ENCODE measurements at regions not wholly inside any gene's neighbourhood (a gene's known extent, or its start where the extent isn't known, plus 50 kb on each side); places are given as distances from the start of the nearest gene placed in this dataset.
"Not testable (repeated sequence)": the region's sequence is repeated elsewhere in the genome, so short reads cannot be mapped to it uniquely, and the experiment has no call there.

DNA sequence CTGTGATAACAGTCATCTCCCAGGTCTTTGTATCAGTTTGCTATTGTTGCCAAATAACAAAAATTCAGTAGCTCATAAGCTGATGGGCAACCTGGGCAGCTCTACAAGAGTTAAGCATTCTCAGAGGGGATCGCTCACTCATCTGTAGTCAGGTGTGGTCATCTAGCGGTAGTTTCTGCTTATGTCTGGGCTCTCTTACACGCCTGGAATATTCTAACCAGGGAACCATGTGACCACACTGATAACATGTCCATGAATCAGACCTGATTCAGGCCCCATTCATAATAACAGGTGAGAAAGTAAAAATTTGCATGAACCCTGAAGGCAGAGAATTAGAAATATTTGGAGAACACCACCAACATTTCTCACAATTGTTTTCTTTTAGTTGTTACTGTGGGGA is 576.1 kb downstream of the SLCO4C1 start:
- DNase-seq = no peak

DNA sequence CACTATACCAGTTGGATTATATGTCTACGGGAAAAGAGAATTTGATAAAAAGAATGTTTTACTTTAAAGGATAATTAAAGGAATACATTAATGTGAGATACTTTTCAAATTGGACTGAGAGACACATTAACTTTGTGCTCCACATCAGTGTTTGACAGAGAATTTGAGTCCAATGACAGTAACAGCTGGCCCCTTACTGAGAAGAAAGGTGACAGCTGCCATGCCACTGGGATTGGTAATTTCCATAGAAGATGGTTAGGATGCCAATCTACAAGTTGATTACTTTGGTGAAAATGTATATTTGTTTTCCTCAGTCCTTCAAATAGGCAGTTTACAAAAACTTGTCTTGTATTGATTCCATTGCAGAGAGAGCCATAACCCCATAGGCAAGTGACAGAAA is 578.4 kb downstream of the SLCO4C1 start:
- DNase-seq = no peak

DNA sequence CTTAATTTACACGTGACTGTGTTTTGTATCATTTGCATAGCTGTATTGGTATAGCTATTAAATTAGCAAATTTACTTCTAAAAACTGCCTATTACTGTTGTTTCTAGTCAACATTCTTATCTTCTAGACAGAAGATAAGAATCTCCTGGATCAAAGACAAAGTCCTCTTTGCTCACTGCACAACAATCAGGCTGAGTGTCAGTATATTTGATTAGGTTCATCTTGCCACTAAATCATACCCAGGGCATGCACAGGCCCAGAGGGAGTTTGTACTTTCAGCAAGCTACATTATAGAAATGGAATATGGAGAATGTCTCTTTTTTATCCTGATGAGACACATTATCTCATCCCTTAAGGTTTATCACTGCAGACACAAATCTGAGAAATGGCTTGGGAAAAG is 579.1 kb downstream of the SLCO4C1 start:
- DNase-seq = no peak

DNA sequence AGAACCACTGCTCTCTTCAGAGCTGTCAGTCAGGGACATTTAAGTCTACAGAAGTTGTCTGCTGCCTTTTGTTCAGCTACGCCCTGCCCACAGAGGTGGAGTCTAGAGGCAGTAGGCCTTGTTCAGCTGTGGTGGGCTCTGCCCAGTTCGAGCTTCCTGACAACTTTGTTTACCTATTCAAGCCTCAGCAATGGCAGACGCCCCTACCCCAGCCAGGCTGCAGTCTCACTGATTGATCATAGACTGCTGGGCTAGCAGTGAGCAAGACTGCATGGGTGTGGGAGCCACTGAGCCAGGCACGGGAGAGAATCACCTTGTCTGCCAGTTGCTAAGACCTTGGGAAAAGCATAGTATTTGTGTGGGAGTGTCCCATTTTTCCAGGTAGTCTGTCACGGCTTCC is 580.3 kb downstream of the SLCO4C1 start:
- DNase-seq = not testable (repeated sequence)

DNA sequence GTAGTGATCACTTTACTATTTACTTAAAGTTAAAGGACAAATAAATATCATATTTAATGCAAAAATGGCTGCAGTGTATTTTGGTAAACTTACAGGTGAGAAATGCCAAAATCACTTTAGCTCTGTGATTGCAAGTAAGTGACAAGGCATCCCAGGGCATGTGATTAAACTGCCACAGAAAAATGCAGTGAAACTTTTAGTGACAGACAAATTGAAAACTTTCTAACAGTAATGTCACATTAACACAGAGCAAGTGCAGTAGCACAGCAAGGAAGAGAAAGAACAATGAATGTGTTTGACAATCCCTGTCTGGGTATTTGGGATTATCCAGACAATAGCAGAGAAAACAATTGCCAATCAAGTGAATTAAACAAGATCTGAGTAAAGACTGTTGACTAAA is 606.8 kb downstream of the SLCO4C1 start:
- DNase-seq = no peak

DNA sequence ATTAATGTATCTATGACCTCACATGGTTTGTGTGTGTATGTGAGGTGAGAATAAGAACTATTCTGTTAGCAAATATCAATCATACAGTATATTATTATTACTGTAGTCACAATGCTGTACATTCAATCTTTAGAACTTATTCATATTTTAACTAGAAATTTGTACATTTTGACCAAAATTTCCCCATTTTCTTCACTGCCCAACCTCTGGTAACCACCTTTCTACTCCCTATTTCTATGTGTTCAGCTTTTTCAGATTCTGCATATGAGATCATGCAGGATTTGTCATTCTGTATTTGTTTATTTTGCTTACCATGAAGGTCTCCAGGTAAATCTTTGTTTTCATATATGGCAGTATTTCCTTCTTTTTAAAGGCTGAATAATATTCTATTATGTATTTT is 607.9 kb downstream of the SLCO4C1 start:
- no peak for DNase-seq

DNA sequence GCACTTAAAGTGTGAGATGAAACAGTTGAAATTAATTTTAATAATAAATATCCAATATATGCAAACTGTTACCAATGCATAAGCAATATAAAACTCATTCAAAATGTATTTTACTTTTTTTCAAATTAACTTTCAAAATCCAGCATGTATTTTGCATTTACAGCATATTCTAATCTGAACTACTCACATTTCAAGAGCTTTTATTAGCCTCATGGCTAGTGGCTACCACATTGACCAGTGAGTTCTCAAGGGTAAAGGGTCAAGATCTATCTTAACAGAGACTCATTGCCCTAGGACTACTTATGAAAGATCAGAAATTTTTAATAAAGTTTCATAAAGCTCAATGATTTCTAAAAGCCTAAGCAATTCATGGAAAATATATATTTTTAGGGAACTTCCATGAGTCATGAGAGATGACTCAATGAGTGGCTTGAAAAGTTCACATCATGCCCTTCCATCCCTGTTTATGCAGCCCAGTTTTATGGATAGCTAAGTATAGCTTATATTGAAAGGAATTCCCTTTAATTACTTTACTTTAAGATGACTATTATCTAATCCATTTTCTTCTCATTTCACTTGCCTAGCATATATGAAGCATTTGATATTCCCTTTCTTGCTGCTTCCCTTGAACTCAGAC is 608.6 kb downstream of the SLCO4C1 start:
- no peak for DNase-seq

DNA sequence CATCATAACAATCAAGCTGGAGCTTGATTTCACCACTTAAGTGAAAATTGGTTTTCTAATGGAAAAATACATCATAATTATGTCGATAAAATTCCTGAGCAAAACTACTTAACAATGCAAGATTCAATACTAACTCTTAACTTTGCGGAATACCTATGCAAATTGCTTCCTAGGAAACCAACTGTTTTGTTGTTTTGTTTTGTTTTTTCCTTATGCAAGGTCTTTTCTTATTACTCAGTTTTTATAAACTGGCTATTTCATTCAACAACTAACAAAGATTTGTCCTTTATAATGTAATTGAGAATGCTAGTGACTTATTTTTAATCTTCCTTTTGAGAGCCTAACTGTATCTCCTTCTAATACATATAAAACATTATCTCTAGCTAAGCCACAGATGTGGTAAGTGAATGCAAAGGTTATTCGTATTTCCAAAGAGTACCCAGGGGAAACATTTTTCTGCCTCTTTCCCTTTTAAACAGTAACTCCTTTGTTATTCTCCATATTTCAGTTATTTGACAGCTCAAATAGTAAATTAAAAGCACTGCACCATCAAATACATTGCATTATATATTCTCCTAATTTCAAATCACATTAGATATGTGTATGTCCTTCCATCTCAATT is 609.4 kb downstream of the SLCO4C1 start:
- no peak for DNase-seq

DNA sequence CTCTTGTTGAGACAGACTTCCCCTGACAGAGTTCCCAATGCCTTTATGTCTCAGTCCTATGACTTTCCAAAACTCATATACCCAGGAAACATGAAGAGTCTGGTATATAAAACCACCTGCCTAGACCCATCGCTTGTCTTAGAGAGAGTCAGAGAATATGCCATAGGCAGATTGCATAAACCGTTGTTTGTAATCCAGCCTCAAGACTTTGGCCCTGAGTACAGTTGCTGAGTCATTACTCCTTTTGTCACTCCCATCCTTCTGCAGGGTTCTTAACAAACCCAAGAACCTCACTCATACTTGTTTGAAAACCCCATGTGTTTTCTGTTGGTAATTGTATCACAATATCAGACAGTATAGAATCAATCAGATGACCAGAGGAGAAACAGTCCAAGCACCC is 616.3 kb downstream of the SLCO4C1 start:
- no peak for DNase-seq

DNA sequence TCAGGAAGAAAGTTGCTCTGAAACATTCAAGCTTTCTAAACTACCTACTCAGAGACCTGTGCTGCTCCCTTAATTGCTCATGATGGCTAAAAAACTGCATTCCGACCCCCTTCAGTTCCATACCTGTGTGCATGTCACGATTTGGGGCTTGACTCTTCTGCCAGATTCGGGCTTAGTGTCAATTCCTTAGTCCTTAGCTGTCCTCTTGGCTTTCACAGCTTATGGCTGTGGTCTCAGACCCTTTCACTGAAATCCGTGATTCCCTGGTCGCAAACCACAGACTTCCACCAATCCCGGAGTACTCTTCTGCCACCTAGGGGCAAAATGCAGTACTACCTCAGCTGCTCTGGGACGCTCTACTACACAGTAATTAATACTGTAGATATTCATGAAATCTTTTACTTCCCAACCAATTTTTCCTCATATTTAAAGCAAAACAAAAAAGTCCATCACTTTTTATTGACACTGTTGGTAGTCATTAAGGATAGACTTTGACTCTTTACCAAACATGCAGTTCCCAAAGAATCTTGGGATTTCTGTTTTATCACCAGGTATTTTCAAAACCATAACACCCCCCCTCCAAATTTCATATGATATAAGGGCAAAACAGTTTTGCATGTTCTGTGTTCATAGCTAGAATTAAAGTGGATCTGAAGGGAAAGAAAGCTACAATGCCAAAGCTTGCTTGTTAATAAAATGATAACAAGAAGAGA is 617.4 kb downstream of the SLCO4C1 start:
- DNase-seq = peak; percentile 27 to 74 (median 72)

DNA sequence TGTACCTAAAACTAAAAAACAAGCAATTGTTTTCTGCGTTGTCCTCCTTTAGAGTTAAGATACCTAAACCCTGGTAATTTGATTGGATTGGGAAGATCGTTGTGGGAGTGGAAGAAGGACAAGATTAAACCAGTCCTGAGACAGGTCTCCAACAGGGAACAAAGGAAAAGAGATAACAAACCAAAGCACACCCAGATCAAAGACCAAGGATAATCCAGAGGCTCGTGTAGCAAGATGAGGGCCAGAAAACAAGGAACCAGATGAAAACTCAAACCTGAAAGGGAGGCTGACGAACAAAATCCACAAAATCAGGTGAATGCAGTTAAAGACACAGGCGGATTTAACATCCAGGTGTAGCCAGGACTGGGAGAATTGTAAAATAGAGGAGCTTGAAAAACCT is 618.1 kb downstream of the SLCO4C1 start:
- no peak for DNase-seq

DNA sequence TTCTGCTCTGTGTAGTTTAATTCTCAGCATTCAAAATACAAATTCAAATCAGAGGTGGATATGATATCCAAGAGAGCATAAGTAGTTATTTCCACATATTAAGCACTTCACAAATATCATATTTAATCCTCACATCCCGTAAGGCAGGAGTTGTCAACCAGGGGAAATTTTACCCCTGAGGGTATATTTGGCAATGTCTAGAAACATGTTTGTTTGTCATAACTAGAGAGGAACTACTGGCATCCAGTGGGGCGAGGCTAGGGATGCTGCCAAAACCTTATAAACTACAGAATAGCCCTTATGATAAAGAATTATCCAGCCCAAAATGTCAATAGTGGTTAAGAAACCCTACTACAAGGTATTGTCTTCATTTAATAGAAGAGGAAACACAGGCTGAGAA is 619.4 kb downstream of the SLCO4C1 start:
- no peak for DNase-seq

DNA sequence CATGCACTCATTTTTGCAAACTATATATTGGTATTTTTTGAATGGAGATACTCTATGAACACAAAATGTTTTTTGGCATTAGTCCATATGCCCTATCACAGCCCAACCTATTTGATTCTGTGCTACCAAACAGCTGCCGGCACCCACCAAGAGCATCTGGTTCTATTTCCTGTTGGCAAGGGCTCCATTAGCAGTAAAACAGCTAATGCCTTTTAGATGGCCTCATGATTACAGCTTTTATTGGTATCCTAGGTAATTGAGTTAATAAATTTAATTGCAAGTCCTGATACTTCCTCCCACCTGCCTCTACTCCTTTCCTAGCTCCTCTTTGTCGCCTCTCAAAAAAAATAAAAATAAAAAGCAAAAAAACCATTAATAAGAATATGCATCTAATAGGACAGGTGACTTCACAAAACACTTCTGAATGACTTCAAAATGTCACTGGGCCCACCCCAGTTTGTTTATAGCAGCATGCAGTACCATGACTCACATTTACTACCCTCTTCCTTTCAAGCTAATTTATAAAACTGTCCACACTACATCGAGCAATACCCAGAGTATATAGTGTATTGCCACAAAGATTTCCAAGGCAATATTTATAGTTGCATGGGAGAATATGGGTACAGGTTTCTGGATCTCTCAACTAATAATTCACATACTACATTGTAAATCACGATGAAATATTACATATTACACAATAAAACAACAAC is 620.4 kb downstream of the SLCO4C1 start:
- peak in 2 of 3 experiments; percentile 53 to 90 for DNase-seq

DNA sequence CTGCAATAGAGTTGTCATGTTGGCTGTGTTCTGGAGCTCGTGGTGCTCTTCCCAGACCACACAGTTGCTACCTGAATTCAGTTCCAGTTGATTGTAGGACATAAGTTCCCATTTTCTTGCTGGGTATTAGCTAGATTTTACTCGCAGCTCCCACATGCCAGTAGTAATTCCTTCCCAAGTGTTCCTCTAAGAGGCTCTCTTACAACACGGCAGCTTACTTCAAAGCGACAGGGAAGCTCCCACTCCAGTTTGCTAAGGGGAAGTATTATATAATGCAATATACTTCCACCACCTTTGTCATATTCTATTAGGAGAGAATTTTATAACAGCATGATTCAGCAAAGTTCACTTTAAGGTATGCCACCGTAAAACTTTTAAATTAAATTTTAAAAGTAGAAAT is 623.0 kb downstream of the SLCO4C1 start:
- DNase-seq = no peak

DNA sequence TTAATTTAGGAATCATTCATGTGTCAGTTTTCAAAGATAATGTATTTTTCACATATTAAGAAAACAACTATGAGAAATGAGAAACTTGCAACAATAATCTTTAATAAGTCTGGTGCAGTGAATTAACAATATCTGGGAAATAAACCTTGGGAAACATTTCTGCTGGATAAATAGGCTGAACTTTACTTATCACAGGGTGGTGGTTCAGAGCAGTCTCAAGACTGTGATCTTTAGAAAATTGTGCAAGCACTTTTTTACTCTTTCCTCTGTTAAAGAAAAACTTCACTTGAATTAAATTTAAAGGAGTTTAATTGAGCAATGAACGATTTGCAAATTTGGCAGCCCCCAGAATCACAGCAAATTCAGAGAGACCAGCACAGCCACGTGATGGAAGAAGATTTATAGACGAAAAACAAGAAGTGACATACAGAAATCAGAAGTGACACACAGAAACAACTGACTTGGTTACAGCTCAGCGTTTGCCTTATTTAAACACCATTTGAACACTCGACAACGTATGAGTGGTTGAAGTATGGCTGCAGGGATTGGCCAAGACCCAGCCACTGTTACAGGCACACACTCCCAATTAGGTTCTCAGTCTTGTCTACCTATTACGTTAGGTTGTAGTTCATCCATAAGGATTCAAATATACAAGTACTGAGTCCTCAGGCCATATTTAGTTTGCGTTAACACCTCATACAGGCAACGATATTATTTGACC is 631.9 kb downstream of the SLCO4C1 start:
- no peak for DNase-seq

DNA sequence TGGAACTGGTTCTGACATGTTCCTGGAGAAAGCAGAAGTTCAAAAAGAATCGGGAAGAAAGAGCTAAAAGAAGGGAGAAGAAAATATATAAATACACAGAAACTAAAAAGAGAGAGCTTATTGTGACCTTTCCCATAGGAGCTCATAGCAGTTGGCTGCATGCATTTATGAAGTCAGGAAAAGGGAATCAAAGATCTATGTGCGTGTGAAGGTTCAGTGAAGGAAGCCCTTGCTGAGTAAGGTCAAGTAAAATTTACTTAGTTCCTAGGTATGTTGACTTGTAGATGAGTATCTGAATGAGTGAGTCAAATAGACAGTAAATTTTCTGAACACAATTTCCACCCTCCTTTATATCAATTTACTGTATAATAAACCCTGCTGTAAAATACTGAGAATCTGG is 632.5 kb downstream of the SLCO4C1 start:
- no peak for DNase-seq

DNA sequence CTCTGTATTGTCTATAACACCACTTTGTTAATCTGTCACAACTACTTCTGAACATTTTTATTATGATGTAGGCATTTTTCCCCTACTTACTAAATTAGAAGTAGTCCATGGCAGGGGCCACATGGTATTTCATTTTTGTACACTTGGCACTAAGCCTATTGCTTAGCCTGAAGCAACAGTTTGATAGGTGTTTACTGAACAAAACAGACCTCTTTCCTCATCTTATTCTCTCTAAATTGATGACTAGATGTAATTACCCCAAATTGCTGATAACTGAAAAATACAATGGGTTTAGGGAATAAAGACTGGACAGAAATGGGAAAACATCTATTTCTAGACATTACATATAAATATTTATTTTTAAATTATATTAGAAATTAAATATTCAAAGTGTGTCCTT is 633.8 kb downstream of the SLCO4C1 start:
- DNase-seq = peak in 1 of 3 experiments; percentile 10

DNA sequence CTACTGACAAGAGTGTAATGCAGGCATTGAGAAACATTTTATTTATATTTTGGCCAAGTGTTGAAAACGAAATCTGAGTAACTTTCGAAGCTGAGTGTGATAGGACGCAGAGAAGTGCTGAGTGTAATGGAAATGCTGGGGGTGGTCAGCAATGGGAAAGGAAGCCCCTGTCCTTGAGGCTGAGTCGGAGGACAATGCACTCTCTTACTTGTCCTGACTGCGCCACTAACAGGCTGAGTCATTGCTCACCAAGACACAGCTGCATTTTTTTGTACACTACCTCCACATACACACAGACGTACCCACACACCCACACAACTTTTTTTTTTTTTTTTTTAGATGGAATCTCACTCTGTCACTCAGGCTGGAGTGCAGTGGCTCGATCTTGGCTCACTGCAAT is 637.7 kb downstream of the SLCO4C1 start:
- no peak for DNase-seq

DNA sequence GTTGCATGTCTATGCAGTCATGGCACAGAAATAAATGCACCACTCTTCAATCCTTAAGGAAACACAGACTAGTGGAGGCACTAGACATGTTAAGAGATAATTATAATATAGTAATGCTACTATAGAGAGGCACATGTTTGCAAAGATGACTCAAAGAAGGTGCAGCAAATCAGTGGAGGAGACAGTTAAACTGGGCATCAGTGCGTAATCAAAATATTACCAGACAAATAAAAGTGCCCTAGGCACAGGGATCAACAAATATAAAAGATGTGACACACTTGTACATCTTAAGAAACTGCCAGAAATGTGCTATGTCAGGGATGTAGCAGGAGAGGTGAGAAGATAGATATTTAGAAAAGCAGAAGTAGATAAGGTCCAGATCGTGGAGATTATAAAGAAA is 642.1 kb downstream of the SLCO4C1 start:
- no peak for DNase-seq

DNA sequence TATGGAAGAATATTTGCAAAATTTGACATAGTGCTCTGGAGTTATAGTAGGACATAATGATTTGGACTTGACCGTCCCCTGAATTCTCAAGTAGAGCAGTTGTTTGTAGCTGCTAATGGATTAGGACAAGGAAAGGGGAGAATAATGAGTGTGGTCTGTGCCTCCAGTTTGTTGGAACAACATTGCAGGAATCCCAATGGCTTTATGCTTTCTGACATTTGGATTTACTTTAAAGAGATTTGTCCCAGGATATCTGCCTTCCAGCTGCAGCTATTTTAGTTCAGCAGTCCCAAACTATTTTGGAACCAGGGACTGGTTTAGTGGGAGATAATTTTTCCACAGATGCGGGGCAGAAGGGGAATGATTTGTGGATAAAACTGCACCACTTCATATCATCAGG is 648.2 kb downstream of the SLCO4C1 start:
- no peak for DNase-seq

DNA sequence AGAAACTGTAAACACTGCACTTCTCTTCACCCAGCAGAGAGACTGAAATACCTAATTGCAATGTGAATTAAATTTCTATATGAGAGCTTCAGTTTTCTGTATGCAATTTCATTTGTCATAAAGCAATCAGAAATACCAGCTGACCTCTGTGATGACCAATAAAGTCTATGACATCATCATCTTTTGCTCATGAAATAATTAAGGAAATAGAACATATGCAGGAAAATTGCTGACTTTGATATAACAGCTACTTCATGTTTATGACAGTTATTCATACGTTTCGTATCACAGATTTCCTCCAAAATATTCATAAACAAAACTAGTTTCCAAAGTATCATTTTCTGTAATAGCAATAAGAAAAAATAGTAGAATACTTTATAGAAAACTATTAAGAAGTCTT is 652.3 kb downstream of the SLCO4C1 start:
- DNase-seq = no peak

DNA sequence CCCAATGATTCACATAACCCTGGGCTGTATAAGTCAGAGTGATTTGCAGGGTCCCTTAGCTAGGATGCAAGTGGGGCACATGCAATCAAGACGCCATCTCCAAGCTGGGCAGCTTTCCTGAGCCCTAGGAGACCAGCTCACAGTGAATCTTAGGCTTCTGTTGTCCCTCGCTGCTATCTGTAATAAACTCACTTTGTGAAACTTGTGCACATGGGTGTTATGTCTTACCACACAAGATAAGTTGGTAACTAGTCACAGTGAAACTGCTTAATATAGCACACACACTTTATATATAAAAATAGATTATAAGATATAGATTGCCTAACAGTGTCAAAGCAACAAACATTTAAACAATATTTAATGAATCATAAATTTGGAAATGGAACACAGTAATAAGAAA is 658.5 kb downstream of the SLCO4C1 start:
- DNase-seq = no peak

DNA sequence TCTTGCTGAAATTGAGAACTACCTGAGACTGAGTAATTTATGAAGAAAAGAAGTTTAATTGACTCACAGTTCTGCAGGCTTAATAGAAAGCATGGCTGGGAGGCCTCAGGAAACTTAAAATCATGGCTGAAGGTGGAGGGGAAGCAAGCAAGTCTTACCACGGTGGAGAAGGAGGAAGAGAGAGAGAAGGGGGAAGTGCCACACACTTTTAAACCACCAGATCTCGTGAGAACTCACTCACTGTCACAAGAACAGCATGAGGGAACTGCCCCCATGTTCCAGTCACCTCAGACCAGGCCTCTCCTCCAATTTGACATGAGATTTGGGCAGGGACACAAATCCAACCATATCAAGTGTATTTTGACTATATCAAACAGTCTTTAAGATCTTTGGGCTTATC is 668.3 kb downstream of the SLCO4C1 start:
- DNase-seq = not testable (repeated sequence)
